ENCODE measurements at regions not wholly inside any gene's neighbourhood (a gene's known extent, or its start where the extent isn't known, plus 50 kb on each side); places are given as distances from the start of the nearest gene placed in this dataset.

DNA sequence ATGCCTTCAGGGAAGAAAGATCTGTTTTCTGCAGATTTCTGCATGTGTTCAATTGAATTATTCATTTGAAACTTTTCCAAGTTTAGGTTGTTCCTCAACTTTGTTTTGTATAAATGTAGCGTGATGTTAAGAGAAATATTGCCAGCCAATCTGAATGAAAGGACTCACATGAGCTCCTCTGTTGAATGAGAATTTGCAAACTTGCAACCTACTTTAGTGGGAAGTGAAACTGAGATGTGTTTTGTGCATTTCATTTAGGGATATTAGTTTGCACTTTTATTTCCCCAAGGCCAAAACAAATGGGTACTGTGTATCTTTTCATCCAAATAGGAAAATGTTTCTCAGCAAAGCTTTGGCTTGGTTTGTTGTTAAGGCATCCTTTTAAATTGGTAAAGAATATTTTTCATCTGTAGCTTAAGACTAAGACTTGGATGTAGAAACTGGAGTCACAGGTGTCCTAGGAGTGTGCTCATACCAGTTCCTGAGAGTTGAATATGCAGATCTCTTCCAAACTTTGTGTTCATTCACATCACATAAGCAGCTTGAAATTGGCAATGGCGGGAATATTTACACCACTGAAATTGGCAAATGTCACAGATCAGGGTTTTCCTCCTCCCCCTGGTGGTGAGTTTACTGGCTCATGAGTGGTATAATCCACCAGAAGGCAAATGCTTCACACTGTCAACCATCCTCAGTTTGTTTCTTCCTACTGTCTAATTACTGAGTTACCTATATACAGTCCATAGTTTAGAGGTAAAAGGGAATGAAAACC, 193.6 kb upstream of the BANK1 start:
- TF ChIP-seq, protein P1, sequence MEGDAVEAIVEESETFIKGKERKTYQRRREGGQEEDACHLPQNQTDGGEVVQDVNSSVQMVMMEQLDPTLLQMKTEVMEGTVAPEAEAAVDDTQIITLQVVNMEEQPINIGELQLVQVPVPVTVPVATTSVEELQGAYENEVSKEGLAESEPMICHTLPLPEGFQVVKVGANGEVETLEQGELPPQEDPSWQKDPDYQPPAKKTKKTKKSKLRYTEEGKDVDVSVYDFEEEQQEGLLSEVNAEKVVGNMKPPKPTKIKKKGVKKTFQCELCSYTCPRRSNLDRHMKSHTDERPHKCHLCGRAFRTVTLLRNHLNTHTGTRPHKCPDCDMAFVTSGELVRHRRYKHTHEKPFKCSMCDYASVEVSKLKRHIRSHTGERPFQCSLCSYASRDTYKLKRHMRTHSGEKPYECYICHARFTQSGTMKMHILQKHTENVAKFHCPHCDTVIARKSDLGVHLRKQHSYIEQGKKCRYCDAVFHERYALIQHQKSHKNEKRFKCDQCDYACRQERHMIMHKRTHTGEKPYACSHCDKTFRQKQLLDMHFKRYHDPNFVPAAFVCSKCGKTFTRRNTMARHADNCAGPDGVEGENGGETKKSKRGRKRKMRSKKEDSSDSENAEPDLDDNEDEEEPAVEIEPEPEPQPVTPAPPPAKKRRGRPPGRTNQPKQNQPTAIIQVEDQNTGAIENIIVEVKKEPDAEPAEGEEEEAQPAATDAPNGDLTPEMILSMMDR (IDR thresholded peaks at IDR 0.05) = peak in 1 of 5 experiments; percentile 8
- no peak for TF ChIP-seq POLR2A (IDR thresholded peaks at IDR 0.05)

All from tibial nerve (tissue), 3 donors.